ENCODE measurements at regions not wholly inside any gene's neighbourhood (a gene's known extent, or its start where the extent isn't known, plus 50 kb on each side); places are given as distances from the start of the nearest gene placed in this dataset.

DNA sequence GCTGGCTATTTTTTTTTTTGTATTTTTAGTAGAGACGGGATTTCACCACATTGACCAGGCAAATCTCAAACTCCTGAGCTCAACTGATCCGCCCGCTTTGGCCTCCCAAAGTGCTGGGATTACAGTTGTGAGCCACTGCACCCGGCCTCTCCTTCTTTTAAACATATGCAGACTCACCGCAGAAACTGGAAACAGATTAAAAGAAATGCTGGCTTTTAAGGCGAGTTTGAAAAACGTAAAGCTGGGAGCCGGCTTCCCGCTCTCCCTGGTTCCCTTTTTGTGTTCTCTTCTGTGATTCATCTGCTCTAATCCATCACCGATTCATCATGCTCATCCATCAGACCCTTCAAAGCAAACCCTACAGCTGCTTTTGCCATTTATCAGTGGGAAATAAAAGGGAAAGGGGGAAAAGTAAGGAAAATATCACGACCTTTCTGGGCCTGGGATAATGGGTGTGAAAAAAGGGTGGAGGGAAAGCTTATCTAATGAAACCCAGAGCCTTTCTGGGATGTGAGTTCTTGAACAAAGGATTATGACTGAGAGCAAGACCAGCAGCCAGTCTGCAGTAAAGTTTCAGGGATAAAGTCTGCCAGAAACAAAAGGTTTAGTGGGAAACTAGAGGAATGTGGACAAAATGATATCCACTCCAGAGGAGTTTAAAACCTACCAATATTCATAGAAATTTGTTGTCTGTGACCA lies 92.3 kb upstream of the LRIG1 start:
- no peak for FAIRE-seq

DNA sequence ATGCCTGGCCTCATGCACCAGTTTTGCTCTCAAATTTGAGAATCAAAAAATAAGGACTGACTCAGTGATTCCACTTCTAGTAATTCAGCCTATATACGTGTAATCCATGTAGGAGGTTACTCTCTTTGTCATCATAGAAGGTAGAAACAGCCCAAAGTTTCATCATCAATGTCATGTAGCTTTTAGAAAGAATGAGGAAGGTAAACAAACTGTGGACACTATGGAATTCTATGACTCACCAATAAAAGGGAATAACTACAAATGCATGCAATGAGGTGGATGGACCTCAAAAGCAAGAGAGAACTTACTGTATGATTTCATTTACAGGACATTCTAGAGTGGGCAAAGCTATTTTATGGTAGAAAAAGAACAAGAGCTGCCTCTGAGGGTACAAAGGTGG lies 93.2 kb upstream of the LRIG1 start:
- no peak for FAIRE-seq

DNA sequence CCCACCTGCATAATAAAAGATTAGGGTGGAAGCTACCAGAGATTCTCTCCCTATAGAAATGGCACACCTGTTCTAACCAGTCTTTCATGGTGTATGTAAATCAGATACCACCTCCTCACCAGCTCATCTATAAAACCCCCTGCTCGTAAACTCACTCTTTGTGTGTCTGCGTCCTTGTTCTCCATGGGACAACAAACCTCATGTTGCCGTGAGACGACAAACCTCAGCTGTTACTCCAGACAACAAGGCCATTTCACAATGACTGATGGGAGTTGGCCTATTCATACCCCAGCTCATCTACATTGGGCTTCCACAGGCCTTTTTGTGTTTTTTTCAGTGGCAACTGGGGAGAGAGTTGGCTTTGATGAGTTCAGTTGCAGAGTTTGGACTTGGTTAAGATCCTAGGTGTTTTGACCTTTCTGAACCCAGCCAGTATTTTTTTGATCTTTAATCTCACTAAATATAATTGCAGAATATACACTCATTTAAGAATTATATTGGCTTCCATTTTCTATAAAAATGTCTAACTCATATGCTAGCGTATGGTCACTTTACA lies 96.6 kb upstream of the LRIG1 start:
- no peak for FAIRE-seq

DNA sequence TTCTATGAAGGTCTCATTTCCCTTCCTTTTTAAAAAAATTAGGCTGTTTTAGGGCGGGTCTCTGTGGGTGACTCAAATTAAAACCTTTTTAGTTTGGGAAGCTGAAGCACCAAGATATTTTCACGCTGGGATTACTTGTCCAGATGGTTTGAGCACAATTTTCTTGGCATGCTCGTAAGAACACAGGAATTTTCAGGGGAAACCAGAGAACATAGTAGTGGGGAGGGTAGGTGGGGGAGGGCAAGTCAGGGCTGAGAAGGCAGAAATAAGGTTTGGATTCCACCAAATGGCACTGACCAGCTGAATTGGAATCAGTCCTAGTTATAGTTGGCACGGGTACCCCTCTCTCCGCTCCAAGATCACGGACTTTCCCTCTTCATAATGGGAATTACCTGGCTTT lies 97.3 kb upstream of the LRIG1 start:
- no peak for FAIRE-seq

DNA sequence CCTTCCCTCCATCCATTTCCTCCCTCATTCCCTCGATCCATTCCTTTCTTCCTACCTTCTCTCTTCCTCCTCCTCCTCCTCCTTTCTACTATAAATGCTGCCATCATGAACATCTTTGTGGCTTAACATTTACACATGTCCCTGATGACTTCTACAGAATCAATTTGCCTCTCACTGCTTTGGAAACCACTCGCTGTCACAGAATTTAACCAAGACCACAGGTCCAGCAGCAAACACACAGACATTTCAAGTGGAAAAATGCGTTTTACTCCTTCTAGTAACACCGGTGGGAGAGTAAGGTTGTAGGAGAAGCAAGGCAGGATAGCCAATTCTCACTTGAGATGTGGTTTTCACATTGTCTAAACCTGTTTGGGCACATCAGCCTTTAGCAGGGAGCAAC lies 101.4 kb upstream of the LRIG1 start:
- no peak for FAIRE-seq

- no peak for FAIRE-seq
These were observed 101.9 kb upstream of the LRIG1 start for GRCh38 chr3:66602691-66603090.

GRCh38 chr3:66603151-66603611 lies 102.4 kb upstream of the LRIG1 start:
- FAIRE-seq: no peak

DNA sequence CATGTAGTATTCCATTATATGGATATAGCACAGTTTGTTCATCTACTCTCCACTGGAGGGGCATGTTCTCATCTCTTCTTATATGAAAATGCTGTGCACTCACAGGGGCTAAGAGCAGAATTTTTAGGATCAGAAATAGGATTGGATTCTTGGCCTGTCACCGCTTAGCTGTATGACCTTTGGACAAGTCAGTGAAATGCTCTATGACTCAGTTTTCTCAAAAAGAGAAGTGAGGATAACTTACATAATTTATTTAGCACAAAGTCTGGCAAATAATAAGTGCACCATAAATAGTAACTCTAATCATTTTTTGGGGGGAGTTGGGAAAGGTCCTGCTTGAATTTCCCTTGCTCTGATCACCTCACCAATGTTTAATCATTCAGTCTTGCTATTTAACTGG lies 103.7 kb upstream of the LRIG1 start:
- no peak for FAIRE-seq

DNA sequence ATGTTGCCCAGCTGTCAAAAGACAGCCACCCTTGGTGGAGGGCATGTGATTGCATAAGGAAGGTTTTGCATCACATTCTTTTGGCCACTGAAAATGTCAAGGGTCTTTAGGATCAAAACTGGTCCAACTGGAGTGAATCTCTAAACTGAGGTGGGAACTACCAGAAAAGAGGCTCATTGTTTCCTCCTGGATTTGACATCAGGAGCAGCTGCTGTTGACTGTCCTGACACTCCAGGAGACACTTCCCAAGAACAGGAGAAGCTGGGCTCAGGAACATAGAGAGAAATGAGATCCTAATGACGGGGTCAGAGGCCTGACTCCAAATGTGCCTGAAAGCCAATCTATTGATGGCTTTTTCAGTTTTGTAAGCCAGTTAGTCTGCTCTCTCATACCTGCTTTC lies 105.3 kb upstream of the LRIG1 start:
- no peak for FAIRE-seq

- no peak for FAIRE-seq
These were observed 106.0 kb upstream of the LRIG1 start for GRCh38 chr3:66606868-66607267.

- no peak for FAIRE-seq
These were observed 109.1 kb upstream of the LRIG1 start for GRCh38 chr3:66609660-66610561.

DNA sequence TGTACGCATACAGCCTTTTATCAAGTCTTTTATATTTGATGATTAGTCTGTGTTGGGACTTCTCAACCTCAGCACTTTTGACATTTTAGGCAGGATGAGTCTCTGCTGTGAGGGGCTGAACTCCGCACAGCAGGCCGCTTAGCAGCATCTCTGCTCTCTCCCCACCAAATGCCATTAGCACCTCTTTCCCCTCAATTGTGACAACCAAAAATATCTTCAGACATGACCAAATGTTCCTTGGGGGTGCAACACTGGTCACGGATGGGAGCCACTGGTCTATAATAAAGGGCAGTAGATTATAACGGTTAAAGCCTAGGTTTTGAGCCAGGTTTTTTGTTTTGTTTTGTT lies 109.7 kb upstream of the LRIG1 start:
- FAIRE-seq: no peak

GRCh38 chr3:66615643-66616301 lies 115.0 kb upstream of the LRIG1 start:
- FAIRE-seq: no peak

DNA sequence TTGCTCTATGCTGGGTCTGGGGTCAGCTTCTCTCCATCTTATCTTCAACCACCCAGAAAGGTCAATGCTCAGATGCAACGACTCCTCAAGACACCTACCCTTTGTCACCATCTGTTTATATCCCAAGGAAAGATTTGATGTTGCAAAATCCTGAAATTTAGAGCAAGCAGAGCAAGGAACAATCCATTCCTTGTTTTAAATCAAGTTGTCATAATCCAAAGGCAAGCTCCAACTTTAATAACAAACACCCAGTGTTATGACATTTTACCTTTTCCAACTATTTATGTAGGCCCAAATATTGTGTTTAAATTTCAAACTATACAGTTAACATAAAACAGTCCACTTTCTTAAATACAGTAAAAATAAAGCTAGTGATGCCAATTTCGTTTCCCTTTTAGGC lies 116.5 kb upstream of the LRIG1 start:
- no peak for FAIRE-seq

DNA sequence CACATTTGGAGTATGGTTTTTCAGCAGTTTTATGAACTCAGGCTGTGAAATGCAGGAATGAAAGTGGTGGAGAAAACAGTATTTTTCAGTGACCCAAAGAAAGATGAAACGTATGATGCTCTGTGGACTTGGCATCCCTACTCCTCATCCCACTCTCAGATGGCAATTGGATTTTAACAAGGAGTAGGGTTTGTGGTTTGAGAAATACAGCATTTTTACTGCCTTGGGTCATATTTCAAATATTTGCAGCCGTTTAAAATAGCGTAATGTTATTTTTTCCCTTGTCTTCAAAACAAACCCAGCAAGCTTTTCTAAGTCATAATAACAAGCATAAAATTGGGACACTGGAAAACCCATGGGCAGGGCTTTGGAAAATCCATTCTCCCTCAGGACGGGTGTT lies 117.2 kb upstream of the LRIG1 start:
- FAIRE-seq: no peak

- no peak for FAIRE-seq
These were observed 119.5 kb upstream of the LRIG1 start for GRCh38 chr3:66620296-66620695.

DNA sequence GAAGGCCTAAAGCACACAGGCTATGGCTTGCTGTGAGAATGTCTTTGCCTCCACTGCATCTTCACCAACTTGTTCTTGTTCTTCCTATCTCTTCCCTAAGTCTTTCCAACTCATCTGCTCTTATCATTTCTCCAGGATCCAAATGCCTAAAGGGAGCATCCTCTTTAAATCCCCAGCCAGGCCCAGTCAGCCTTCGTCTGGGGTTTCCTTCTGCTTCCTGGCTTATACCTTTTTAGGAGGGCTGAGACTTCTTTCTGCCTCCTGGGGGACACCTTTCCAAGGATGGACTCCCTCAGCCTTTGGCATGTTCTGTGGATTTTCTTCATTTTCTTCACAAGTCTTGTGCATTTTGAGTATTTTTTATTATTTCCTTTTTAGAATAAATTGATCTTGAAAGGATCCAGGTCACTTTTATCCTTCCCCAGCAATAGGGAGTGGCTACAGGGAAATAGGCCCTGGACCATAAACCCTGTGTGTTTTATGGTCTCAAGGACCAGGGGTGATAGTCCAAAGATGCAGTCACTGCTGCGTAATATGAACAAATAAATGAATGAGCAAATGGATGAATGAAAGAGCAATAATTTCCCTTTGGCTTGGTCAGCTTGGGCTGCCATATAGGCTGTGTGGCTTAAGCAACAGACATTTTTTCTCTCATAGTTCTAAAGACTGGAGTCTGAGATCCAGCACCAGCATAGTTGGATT lies 122.1 kb upstream of the LRIG1 start:
- FAIRE-seq: no peak

DNA sequence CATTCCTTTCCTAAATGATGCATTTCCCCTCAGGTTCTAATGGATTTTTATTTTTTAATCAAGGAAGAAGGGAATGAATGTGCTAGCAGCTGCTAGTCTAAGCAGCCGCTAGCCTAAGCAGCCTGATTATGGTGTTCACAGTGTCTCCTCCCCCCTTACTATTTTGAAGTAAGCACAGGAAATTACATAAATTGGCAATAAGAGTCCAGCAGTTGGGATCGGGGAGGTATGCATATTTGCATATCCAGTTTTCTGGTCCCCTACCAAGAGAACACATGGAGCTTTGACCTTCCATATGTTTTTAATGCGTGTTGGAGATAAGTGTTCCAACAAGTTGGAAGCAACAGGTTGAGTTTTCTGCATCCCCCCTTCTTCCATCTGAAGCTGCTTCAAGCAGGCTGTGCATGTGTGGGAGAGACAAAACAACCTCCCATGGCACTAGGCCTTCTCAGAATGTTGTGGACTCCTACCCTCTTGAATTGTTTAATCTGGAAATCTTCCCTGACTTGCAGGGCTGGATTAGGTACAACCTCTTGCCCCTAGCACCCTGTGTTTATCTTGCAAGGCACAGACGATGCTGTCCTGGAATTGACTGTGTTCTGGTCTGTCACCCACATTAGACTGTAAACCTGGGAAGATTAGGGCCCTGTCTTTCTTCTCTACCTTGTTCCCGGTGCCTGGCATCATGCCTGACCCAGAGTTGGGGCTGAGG lies 124.8 kb upstream of the LRIG1 start:
- FAIRE-seq: no peak

DNA sequence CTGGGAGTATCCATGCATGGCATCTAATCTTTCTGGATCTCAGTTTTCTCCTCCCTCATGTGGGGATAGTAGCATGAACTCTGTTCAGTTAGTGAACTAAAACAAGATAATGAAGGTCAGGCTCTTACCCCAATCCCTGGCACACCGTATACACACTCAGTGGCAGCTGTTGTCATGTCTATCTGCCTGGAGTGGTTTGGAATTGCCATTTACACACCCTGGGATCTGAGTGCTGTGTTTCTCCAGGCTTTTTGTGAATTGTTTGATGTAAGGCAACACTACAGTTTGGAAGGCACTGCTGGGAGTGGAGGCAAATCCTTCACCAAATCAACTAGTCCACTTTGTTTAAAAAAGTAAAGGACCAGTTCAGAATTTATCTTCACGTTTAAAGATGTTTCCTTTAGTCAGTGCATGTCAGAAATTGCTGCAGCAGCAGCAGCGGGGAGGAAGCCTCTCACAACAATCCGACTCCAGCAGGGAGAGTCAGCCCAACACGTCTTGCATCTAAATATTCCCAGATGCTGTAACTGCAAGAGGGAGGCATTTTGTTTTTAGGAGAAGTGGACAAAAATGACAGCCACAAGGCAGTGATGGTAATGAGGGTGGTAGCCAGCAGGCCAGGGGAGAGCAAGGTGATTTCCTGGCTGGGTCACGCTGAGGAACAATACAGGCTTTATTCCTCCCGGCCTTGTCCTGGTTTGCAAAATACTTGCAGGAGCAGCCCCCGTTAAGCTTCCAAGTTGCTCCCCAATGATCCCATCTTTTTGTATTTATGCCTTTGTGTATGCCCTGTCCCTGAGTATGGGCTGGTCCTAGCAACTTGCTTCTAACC lies 128.5 kb upstream of the LRIG1 start:
- no peak for FAIRE-seq

DNA sequence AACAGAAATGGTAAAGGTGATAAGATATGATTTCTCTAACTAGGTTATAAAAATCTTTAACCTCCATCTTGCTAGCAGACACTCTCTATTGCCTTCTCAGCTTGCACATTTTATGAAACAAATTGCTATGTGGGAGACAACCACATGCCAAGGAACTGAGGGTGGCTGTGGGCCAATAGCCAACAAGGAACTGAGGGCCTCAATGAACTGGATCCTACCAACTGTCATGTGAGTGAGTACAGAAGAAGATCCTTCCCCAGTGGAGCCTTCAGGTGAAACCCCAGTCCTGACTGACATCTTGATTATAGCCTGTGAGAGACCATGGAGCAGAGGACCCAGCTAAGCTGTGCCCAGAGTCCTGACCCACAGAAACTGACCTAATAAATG lies 129.2 kb upstream of the LRIG1 start:
- no peak for FAIRE-seq
